Left renal cortex interstitium (tissue), 4 donors: ENCODE measurements at regions not wholly inside any gene's neighbourhood (a gene's known extent, or its start where the extent isn't known, plus 50 kb on each side); places are given as distances from the start of the nearest gene placed in this dataset.

Experiments used
- DNase-seq, 4 donors: peaks; one replicate each; pipeline ENCODE4 v3.0.0-alpha.2; 2013; ENCODE audit warnings: low read depth in 4 of 4, low spot score in 2 of 4, missing footprints in 1 of 4

DNA sequence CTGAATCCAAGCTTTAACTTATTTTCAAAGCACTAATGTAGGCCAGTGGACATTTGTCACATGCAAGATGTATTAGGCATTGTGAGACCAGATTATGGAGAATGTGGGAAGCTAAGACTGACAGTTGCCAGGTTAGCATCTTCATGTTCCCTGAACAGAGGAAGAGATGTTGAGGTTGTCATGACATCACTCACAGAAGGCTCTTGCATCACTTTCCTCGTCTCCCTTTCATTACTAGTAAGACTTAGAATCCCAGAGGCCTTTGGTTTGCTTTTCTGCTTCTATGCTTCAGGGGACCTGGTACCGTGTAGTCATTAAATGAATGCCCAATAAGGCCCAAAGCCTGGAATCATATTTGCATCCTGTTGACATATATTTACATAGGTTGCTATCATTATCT is 76.4 kb upstream of the RPS23 start:
- no peak for DNase-seq

DNA sequence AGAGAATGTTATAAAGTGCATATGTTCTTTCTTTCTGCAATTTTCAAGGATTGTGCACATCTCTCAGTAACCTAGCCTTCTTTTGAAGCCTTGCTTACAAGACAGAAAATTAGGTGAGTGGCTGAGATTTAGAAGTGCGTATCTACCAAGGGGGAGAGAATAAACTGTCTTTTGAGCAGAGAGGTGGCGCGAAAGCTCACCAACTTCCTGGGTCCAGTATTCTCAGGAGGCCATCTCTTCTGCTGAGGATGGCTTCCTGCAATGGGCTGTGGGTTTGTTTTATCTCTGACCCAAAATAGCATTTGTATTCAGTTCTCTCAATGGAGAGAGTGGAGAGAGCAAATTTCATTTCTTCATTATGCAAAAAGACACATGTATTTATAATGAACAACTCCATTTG is 75.4 kb upstream of the RPS23 start:
- DNase-seq: no peak

DNA sequence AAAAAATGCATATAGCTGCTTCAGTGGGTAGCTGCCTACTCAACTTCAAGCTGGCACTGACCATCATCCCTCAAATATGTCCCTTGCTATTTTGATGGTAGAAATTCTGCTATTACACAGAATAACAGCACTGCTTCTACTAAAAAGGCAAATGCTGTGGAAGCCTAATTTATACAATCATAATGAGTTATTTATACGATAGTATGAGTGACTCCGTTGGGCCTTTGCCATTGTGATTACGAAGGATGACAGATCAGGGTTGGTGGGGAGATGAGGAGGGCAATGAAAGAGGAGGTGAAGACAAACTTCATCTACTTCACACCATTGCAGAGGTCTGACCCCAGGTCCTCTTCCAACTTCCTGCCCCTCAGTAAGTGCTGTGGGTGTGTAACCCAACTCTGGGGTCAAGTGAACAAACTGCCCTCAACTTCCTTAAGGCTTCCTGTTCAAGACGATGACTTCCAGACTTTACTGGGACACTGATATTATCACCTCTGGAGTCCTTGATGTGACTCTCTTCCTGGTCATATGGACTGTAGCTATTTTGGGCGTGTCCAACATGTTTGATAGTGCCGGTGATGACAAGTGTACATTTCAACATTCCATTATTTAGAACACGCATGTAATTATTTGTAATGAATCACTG is 74.1 kb upstream of the RPS23 start:
- DNase-seq: no peak

DNA sequence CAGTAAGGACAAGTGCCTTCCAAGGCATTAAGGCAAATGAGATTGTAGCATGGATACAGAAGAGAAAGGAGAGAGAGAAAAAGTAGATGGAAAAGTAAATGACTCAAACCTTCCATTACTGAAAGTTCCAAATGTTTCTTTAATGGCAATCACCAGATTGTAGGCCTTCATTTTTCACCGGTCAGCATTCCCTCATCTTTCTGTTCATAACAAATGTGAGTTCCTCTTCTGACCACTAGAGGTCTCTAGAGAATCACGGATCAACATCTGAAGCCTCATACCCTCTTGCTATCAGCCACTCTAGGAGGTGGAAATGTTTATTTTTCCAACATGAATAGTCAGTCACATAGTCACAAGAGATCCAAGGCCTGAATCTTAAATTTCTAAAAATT is 73.6 kb upstream of the RPS23 start:
- peak in 1 of 4 donors; percentile 75 for DNase-seq

DNA sequence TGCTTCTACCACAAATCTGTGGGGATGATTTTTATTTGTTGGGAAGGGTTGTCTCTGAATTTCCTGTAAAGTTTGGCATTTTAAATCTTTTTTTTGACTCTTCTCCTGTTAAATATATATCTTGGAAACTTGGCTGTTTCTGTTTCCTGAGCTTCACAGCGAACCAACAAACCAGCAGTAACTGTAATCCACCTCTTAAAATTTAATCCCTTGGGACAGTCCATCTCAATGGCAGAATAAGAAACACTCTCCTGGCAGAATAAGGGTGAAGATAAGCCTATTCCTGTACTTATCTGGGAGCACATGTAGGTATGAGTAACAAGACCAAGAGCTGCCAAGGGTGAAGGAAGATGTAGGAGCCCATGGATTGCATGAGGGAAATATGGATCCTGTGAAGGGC is 73.1 kb upstream of the RPS23 start:
- DNase-seq: no peak

DNA sequence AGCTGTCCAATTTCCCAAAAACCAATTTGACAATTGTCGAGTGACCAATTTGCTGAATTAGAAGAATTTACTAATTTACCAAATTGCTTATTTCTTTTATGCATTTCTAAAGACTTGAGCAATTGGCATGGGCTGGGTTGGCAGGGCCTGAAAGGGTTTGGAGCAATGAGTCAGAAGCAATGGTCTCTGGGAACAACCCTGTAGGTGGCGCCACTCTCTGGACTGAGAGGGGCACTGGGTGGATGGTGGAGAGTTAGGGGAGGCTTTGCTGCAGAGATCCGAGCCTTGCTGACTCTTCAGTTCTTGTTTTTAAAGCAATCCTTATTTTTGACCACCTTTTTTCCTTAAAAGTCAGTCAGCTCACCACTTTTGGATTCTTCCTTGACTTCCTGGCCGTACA is 71.5 kb upstream of the RPS23 start:
- no peak for DNase-seq

DNA sequence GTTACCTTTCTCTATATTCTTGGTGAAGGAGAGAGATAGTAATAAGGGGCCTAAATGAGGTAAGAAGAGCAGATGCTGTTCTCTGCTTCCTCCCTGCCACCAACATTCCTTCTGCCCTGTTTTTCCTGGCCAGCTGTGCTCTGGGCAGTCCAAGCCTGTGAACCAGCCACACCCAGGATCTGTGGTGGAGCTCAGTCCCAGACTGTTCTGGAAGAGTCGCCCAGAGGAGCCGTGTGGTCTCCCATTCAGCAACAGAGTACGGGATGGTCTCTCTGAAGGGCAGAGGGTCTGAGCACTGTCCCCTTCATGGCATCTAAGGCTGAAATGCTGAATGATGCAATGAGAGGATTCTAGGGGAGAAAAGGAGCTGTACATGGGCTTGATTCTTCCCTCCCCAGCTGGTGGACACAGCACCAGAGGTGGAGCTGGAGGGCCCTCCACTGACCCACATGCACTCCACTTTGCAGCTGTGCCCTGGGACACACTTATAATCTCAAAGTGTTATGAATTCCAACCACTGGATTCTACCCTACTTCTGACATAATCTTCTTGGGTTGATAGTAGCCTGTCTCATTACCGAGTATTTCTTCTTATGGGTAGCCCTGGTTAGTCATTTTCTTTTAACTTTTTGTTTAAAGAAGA is 70.8 kb upstream of the RPS23 start:
- DNase-seq: no peak

DNA sequence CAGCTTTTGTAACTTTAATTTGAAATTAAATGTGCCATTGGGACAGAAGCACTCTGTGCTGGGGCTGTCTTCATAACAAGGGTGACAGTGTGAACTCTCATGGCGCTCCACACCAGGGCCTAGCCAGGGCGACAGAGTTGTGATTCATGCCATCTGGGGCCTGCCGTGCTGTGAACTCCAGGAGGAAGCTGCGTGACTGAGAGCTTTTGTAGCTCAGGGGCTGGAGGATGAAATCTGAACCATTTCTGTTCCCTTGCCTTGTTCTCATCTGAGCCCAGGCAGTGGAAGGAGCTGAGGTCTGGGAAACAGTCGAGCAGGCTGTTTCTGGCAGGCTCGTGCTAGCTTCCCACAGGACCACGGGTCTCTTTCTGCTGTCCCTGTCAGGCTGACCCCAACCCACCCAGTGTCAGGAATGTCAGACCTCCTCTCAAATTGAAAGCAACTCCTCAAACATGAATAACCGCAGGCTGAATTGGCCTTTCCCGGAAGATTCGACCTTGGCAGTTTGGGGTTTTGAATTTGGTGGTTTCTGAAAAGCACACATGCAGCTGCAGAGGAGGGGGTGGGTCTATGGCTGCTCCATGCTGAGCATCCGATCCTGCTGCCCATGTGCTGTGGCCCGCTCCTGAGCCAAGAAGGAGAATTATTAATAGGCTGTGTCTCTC is 69.2 kb upstream of the RPS23 start:
- no peak for DNase-seq

DNA sequence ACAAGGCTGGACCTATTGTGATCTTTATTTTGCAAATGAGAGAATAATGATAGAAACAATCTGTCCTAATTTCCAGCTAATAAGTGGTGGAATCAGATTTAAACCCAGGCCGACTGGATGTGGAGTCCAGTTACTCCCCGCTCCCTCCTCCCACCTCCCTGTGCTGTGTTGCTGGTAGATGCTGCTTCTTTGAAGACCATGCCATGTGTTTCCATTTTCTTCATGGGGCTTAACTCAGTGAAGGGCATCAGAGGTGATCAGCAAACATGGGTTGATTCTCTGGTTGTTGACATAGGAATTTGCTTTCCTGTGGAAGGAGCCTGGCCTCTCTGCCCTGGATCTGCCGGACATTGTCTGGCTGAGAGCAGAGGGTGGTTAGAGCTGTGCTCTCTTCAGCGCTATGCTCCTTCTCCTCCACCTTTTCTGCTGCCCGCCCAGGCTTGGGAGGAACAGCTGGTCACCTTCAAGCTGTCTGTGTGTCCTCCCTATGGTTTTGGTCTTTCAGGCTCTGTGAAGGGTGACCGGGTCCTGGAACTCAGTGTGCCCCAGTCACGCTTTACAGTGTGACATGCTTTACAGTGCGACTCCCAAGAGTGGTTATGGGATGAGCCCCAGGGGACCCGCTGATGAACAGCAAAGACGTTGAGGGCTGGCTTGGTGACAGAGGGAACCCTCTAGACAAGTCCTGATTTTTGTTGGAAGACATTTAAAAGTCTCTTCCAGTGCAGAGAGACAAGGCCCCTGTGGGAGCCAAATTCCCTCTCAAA is 68.4 kb upstream of the RPS23 start:
- DNase-seq: no peak

DNA sequence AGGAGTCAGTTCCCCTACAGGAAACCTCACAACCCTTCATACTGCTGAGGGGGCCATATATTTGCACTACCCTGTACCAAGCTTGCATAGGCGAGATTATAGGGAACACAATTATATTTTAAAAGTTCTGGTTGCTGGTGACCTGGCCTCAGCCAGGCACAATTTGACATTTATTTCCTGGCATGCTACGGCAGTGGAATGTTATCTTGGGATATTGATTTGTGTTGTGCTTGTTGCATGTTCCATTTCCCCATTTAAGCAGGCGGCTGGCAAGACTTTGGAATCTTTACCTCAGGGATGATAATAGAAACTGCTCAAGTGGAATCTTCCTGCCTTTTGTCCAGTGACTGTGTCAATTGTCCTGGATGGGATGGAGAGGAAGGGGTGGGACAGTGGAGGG is 67.0 kb upstream of the RPS23 start:
- no peak for DNase-seq

DNA sequence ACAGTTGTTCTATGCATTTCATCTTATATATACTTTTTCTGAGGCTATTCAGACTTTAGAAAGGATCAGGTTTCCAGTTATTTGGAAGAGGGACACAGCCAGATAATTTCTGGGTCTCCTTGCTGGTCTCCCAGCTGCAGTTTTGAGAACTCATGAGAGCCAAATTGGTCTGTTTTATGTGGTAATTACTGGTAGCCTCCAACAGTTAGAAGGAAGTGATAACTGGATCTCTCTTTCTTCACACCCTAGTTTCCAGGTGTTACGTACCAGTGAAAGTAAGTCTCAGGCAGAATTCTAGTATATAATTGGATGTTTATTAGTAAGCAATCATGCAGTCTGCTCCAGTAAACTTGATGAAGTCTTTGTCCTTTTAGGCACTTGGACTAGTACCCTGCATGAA is 63.2 kb upstream of the RPS23 start:
- DNase-seq: no peak

DNA sequence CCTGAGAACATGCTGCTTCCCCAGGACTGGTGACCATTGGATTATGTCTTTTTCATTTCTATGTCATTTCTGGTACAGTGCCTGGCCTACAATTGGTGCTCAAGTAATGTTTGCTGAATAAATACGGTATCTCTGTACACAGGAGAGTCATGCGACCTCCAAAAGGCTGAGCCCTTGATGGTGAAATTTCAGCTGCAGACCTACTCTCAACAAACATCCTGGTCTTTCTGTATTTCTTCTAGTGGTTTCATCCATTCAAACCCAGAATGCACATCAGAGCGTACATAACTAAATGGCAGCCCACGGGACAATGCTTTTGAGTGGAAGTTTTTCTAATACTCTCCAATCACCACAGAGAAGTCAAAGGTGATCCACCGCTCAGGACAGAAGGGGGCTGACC is 62.6 kb upstream of the RPS23 start:
- DNase-seq: no peak

DNA sequence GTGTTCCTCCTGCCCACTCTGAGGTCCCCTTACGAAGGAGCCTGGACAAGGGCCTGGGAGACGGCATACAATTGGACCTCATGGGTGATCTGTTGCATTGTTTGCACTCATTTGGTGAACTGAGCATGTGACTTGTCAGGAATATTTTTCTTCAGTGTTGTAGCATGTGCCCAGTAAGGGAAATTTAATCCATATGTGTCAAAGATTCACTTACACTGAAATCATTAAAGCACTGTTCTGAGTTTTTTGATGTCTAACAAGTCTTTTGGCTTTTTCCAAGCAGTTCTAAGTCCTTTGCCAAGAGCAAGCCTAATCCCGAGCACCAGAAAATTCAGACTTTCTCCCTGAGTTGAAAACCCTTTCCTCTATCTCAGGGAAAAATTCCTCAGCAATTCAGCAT is 61.6 kb upstream of the RPS23 start:
- DNase-seq: no peak

DNA sequence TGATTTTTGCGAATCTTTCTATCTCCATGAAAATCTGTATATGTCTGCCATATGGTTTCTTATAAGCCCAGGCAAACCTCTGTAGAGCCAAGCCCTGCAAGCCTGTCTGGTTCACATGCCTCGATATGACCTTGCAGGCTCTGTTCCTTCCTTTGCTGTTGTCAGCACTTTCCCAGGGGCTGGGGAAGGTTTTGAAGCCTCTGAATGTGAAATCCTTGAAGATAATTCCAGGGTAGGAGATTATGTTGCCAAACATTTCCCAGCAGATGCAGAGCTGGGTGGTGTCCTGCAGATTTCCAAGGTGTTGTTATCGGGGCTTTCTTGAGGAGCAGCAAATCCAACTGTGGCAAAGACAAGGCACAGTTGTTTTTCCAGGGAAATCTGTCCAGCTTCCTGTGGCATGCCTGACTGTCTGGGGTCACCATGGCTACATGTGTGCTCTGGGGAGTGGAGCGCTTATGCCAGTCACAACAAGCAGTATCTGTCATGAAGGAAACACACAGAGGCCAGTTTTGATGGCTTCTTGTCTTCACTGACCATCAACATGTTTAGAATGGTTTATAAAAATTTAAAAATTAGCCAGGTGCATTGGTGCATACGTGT is 60.7 kb upstream of the RPS23 start:
- DNase-seq: no peak

DNA sequence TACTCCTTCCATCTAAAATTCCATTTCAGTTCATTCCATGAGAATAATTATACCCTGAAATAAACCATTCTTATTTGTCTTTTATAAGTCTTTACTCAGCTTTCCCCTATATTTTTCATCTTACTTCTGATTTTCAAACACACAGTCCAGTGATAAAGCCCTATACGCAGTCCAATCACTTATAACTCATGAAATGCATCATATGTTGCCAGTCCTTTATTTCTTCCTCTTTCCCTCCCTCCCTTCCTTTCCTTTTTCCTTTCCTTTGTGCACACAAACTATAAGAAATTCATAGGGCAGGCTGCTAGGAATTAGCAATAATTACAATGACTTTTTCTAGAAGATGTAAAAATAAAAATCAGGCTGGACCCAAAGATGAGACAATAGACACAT is 58.8 kb upstream of the RPS23 start:
- DNase-seq: no peak

DNA sequence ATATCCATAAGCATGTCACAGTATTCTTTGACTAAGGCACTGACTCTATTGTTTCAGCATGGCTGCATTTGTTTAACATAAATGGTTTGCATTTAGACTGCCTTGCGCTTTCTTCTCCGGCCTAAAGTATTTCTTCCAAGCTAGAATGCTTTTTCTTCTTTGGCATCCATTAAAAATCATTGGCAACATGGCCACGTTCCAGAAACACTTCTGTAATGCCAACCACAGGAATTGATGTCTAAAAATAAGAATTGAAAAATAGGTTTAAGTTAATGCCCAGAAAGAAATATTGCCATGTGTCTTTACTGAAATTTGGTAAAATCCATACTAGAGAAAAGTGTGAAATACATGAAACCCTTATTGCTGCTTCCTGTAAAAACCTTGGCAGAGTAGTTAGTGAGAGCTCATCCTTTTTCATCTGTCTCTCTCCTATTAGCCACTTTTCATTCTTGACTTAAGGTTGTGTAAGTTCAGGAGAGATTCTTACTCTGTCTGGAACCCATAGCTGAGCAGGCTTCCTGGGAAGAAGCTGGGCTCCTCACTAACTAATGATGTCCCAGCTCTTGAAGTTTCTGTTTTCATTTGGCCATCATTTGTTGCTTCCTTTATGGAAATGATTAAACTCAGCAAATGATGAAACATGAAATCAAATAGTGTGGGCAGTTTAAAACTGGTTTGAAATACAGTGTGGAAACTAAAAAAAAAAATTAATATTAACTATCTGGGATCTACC is 58.2 kb upstream of the RPS23 start:
- no peak for DNase-seq

DNA sequence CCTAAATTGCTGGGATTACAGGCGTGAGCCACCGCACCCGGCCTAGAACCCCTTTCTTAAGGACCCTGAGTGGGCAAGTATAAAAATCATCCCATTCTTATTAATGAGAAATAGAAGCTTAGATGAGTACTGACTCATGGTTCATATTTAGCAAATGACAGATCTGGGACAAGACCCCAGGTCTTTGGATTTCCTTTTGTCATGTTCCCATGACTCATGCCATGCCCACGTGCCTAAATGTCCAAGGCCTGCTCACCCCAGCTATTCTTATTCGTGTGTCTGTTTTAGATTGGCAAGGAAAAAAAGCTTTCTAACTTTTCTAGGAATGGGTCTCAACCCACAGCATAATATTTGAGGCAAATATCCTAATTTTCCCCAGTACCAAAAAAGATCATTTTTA is 57.7 kb upstream of the RPS23 start:
- DNase-seq: no peak

DNA sequence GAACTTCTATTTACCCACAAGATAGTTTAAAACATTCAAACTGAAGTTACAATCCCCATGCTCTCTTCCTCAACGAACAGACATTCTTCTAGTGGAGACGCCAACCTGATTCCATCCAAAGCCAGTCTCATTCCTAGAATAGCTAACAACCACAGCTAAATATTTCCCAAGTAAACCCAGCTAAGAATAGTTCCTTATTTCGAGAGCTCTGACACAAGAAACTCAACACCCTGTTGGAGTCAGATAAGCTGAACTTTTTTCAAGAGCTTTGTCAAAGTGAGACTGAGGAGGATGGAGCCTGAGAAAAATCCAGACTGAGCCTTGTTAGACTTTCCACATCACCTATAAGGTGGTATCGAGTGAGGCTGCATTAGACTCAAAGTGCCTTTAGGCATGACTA is 56.7 kb upstream of the RPS23 start:
- no peak for DNase-seq

DNA sequence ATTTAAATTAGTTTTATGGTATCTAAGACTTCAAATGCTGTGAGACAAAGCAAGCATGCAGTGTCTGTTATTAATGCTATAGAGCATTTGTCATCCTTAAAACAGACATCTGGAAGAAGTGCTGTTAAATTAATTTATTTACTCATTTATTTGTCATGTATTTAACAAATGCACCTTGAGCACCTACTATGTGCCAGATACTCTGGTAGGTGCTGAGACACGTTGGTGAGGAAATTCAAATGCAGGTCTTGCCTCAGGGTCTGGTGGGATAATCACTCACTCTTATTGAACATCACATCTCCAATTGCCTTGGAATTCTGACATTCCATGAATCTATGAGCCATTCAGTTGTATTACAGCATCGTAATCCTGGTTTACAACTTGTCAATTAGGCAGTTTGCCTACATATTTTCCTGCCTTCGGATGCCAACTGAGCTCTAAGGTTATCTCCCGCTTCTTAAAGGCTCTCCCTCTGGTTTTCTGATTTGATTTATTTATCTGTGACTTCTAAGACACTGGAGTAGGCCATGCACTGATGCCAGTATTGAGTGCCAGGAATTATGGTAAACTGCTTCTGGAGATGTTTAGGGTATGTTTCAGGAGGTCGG is 56.0 kb upstream of the RPS23 start:
- no peak for DNase-seq
